ENCODE measurements at regions not wholly inside any gene's neighbourhood (a gene's known extent, or its start where the extent isn't known, plus 50 kb on each side); places are given as distances from the start of the nearest gene placed in this dataset.

- TF ChIP-seq MXI1 (conservative IDR thresholded peaks at IDR 0.05; ENCODE audit: poor library complexity, severe bottlenecking) (no peak), CTCF (IDR thresholded peaks at IDR 0.05; ENCODE audit: poor library complexity, severe bottlenecking) (no peak)
Observed at GRCh38 chr1:208829595-208829994, 585.4 kb upstream of the PLXNA2 start.
